GM13977 (cell line): ENCODE measurements at regions not wholly inside any gene's neighbourhood (a gene's known extent, or its start where the extent isn't known, plus 50 kb on each side); places are given as distances from the start of the nearest gene placed in this dataset.

ENCODE experiments used
- DNase-seq: peaks from one replicate; pipeline ENCODE4 v3.0.0; 2012; ENCODE audit warnings: low spot score
- in situ Hi-C: fragments of 300-500 bp; cut with MboI; formaldehyde crosslinking; loops from one replicate; pipeline ENCODE4 v1.12.0; 2022; ENCODE audit warnings: low sequenced_read_pairs, low pct_unique_long_range_greater_than_20kb, mixed read lengths, inconsistent platforms; ENCODE audit not compliant: unreplicated experiment
- TF ChIP-seq, protein P1 (sequence below): IDR thresholded peaks from 2 replicates; pipeline ENCODE4 v1.5.1; 2012; ENCODE audit warnings: mild to moderate bottlenecking, control low read depth; ENCODE audit not compliant: insufficient read depth; ENCODE audit errors: extremely low read depth, missing control alignments

DNA sequence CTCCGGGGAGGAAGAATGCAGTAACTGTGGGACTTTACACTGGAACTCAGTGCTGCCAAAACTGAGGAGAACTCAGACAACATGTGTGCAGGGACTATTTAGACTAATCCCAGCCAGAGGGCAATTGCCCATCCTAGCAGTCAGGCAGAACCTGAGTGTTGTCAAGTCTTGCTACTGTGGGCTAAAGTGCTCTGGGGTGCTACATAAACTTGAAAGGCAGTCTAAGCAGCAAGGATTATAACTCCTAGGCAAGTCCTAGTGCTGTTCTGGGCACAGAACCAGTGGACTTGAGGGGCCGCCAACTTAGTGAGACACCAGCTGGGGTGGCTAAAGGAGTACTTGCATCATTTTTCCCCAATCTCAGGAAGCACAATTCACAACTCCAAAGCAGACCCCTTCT lies 363.8 kb upstream of the PTCHD4 start:
- in situ Hi-C loops: no loop called here
- TF ChIP-seq, protein P1, sequence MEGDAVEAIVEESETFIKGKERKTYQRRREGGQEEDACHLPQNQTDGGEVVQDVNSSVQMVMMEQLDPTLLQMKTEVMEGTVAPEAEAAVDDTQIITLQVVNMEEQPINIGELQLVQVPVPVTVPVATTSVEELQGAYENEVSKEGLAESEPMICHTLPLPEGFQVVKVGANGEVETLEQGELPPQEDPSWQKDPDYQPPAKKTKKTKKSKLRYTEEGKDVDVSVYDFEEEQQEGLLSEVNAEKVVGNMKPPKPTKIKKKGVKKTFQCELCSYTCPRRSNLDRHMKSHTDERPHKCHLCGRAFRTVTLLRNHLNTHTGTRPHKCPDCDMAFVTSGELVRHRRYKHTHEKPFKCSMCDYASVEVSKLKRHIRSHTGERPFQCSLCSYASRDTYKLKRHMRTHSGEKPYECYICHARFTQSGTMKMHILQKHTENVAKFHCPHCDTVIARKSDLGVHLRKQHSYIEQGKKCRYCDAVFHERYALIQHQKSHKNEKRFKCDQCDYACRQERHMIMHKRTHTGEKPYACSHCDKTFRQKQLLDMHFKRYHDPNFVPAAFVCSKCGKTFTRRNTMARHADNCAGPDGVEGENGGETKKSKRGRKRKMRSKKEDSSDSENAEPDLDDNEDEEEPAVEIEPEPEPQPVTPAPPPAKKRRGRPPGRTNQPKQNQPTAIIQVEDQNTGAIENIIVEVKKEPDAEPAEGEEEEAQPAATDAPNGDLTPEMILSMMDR: no peak
- DNase-seq: no peak

DNA sequence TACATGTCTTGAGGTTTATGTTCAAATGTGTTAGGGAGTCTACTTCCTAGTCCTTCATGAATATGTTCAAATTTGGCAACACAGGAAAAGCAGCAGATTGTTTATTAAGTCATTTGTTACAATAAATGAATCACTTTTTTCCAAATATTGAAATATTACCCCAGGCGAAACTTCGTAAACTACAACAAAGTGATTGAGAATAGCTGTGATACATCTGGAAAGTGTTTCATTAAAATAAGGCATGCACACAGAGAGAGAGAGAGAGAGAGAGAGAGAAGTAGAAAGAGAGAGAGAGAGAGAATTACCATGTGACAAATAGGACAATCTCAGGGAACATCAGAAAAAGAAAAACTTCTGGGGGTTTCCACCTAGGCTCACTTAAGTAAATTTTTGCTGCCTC lies 363.1 kb upstream of the PTCHD4 start:
- in situ Hi-C loops: no loop called here
- TF ChIP-seq, protein P1: no peak
- no peak for DNase-seq

DNA sequence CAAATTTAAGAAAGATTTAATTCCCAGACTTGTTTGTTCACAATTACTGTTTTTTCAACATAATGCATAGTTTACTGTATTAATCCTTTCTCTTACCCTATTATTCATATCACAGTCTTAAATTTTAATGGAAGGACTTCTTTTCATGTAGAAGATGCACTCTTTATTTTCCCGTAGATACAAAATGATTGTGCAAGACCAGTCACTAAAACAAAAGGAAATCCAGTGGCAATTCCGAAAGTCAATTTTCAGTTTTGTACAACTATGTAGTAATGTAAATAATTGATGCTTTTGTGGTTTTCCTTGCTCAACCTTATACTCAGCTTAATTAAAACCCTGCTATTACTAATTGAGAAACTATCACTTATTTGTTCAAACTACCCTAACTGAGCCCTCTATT lies 361.5 kb upstream of the PTCHD4 start:
- TF ChIP-seq, protein P1: no peak
- no peak for DNase-seq
- in situ Hi-C loops: no loop called here

DNA sequence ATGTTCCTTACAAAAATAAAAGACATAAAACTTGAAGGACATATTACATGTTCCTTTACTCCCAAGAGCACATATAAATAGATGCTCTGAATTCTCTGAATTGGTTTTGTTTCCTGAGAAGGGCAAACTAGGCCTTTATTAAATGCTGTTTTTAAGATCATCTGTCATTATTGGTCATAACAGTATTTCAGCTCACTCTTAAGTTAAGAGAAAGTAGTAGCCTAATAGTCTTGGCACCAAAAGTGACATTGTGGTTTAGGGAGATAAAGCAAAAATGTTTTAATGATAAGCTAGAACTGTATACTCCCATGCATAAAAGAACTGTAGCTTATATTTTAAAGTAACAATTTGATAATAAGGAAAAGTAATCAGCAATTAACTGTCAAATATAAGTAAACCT lies 361.1 kb upstream of the PTCHD4 start:
- TF ChIP-seq, protein P1: no peak
- in situ Hi-C loops: no loop called here
- no peak for DNase-seq

- in situ Hi-C loops: no loop called here
- no peak for DNase-seq
- TF ChIP-seq, protein P1: no peak
Measured at GRCh38 chr6:48471326-48471725, 360.3 kb upstream of the PTCHD4 start.

- no peak for DNase-seq
- in situ Hi-C loops: no loop called here
- TF ChIP-seq, protein P1: no peak
Measured at GRCh38 chr6:48449002-48449401, 338.0 kb upstream of the PTCHD4 start.

- DNase-seq: no peak
- in situ Hi-C loops: no loop called here
- TF ChIP-seq, protein P1: no peak
Measured at GRCh38 chr6:48447251-48447650, 336.3 kb upstream of the PTCHD4 start.
